DMS53 treated with DMSO at 0.1 percent for 48 hours (cell line): ENCODE measurements at regions not wholly inside any gene's neighbourhood (a gene's known extent, or its start where the extent isn't known, plus 50 kb on each side); places are given as distances from the start of the nearest gene placed in this dataset.

Experiments used
- DNase-seq: peaks from one replicate; lab custom pipeline; 2025; ENCODE audit not compliant: unreplicated experiment; lab: John Stamatoyannopoulos, UW

- DNase-seq: no peak
Measured at GRCh38 chr9:126235336-126236243, 91.0 kb upstream of the MVB12B start.

- no peak for DNase-seq
Measured at GRCh38 chr9:126236273-126236672, 90.4 kb upstream of the MVB12B start.

GRCh38 chr9:126238415-126238814, 88.2 kb upstream of the MVB12B start:
- DNase-seq: no peak

- no peak for DNase-seq
Measured at GRCh38 chr9:126239515-126239914, 87.1 kb upstream of the MVB12B start.

GRCh38 chr9:126240835-126241234, 85.8 kb upstream of the MVB12B start:
- no peak for DNase-seq

- DNase-seq: no peak
Measured at GRCh38 chr9:126248680-126249079, 77.9 kb upstream of the MVB12B start.

GRCh38 chr9:126261584-126262356, 64.9 kb upstream of the MVB12B start:
- no peak for DNase-seq

- DNase-seq: no peak
Measured at GRCh38 chr9:126262738-126263137, 63.9 kb upstream of the MVB12B start.

GRCh38 chr9:126270556-126270955, 56.1 kb upstream of the MVB12B start:
- no peak for DNase-seq

GRCh38 chr9:126275386-126276001, 51.1 kb upstream of the MVB12B start:
- DNase-seq: no peak

- DNase-seq: no peak
Measured at GRCh38 chr9:126276056-126276728, 50.4 kb upstream of the MVB12B start.
